H1 (cell line): ENCODE measurements at regions not wholly inside any gene's neighbourhood (a gene's known extent, or its start where the extent isn't known, plus 50 kb on each side); places are given as distances from the start of the nearest gene placed in this dataset.

Source experiments
- CTCF ChIA-PET: fragments of 300-600 bp; sonication (Branson Sonifier 250); formaldehyde crosslinking; loops from one replicate; lab custom pipeline; 2021; ENCODE audit not compliant: partially characterized antibody; lab: Charles Lee
- POLR2A ChIA-PET: fragments of 300-600 bp; sonication (Branson Sonifier 250); formaldehyde crosslinking; loops from one replicate; lab custom pipeline; 2021; ENCODE audit warnings: inconsistent platforms; ENCODE audit not compliant: partially characterized antibody; lab: Charles Lee
- DNase-seq, 2 experiments: peaks; one replicate each; pipeline versions ENCODE4 v3.0.0 to v3.0.0-alpha.2; 2010 to 2022; ENCODE audit warnings: low spot score in 2 of 2, low read depth in 1 of 2, mixed read lengths in 1 of 2
- FAIRE-seq: peaks from 2 replicates; lab custom pipeline; 2011; peaks lifted over from hg19 to GRCh38; lab: Jason Lieb, UNC
- H2AFZ ChIP-seq: 2 replicates; pipeline ENCODE4 v1.8.1; 2012; ENCODE audit warnings: low read length, inconsistent platforms
- H2AK5ac ChIP-seq: 2 replicates; pipeline ENCODE4 v1.6.1; 2013; ENCODE audit warnings: low read depth, low read length
- H2BK120ac ChIP-seq: replicated peaks from 2 replicates; pipeline ENCODE3; 2013; ENCODE audit warnings: low read depth, low read length, inconsistent platforms
- H2BK12ac ChIP-seq: 2 replicates; pipeline ENCODE4 v1.6.1; 2013; ENCODE audit warnings: low read depth, low read length
- H2BK15ac ChIP-seq: 2 replicates; pipeline ENCODE4 v1.6.1; 2013; ENCODE audit warnings: low read length
- H2BK20ac ChIP-seq: 2 replicates; pipeline ENCODE4 v1.6.1; 2013; ENCODE audit warnings: low read length
- H2BK5ac ChIP-seq: 2 replicates; pipeline ENCODE4 v1.6.1; 2013; ENCODE audit warnings: low read depth, low read length
- H3K14ac ChIP-seq: 2 replicates; pipeline ENCODE4 v1.6.1; 2013; ENCODE audit warnings: inconsistent platforms; ENCODE audit not compliant: insufficient read length
- H3K18ac ChIP-seq: 2 replicates; pipeline ENCODE4 v1.6.1; 2013; ENCODE audit warnings: low read length; ENCODE audit errors: extremely low read depth
- H3K23ac ChIP-seq: 2 replicates; pipeline ENCODE4 v1.6.1; 2013; ENCODE audit warnings: inconsistent platforms; ENCODE audit not compliant: insufficient read length
- H3K23me2 ChIP-seq: 2 replicates; pipeline ENCODE4 v1.6.1; 2013; ENCODE audit warnings: low read depth, low read length
- H3K27ac ChIP-seq: 2 replicates; pipeline ENCODE4 v1.6.1; 2011; ENCODE audit warnings: low read depth, low read length, inconsistent platforms
- H3K27me3 ChIP-seq, 4 experiments: replicated peaks in 1 of 4; 1 replicate in 1 of 4; 2 replicates in 3 of 4; pipeline versions ENCODE4 v1.6.1 to v1.8.1; 2011 to 2013; ENCODE audit warnings: low read length in 3 of 4, mild to moderate bottlenecking in 3 of 4, inconsistent platforms in 2 of 4, mixed read lengths in 2 of 4, moderate library complexity in 1 of 4; ENCODE audit not compliant: control insufficient read depth in 3 of 4, insufficient read depth in 3 of 4; ENCODE audit errors: extremely low read depth in 1 of 4
- H3K36me3 ChIP-seq, 4 experiments: 2 replicates each; pipeline versions ENCODE4 v1.6.1 to v1.8.1; 2011 to 2013; ENCODE audit warnings: mild to moderate bottlenecking in 4 of 4, low read length in 3 of 4, moderate library complexity in 2 of 4, control low read depth in 1 of 4, inconsistent platforms in 1 of 4; ENCODE audit not compliant: insufficient read depth in 4 of 4, control insufficient read depth in 2 of 4
- H3K4ac ChIP-seq: replicated peaks from 2 replicates; pipeline ENCODE3; 2013; ENCODE audit warnings: low read length, low read depth, mixed read lengths, inconsistent platforms; ENCODE audit not compliant: insufficient read length
- H3K4me1 ChIP-seq, 4 experiments: replicated peaks in 1 of 4; 1 replicate in 1 of 4; 2 replicates in 3 of 4; pipeline versions ENCODE4 v1.6.1 to v1.8.1; 2011 to 2013; ENCODE audit warnings: low read length in 3 of 4, inconsistent platforms in 2 of 4, mixed read lengths in 1 of 4; ENCODE audit not compliant: insufficient read depth in 4 of 4, control insufficient read depth in 3 of 4
- H3K4me2 ChIP-seq, 2 experiments: 2 replicates each; pipeline versions ENCODE4 v1.6.1 to v1.8.1; 2011 to 2013; ENCODE audit warnings: low read depth in 2 of 2, low read length in 2 of 2, control low read depth in 1 of 2, inconsistent platforms in 1 of 2, mild to moderate bottlenecking in 1 of 2; ENCODE audit not compliant: insufficient read depth in 1 of 2
- H3K4me3 ChIP-seq, 4 experiments: fragments of 200-600, 300-600 bp in 1 of 4; sonication (generic), shearing (Covaris generic), sonication (Bioruptor Twin) in 1 of 4; 2 replicates each; pipeline versions ENCODE4 v1.5.1 to v1.8.1; 2011 to 2016; ENCODE audit warnings: low read length in 4 of 4, low read depth in 3 of 4, control low read depth in 2 of 4, inconsistent platforms in 2 of 4, mild to moderate bottlenecking in 2 of 4, mixed read lengths in 1 of 4, moderate library complexity in 1 of 4; ENCODE audit not compliant: insufficient read depth in 2 of 4; ENCODE audit errors: extremely low read depth in 1 of 4
- H3K56ac ChIP-seq: replicated peaks from 2 replicates; pipeline ENCODE3; 2013; ENCODE audit warnings: low read depth, mild to moderate bottlenecking, mixed read lengths, low read length, inconsistent platforms; ENCODE audit not compliant: insufficient read length
- H3K79me1 ChIP-seq: 2 replicates; pipeline ENCODE4 v1.6.1; 2013; ENCODE audit warnings: low read depth, low read length, control low read depth
- H3K79me2 ChIP-seq, 2 experiments: 2 replicates each; pipeline versions ENCODE4 v1.6.1 to v1.8.1; 2012 to 2013; ENCODE audit warnings: low read length in 2 of 2, mild to moderate bottlenecking in 2 of 2, inconsistent platforms in 1 of 2; ENCODE audit not compliant: insufficient read depth in 2 of 2, control insufficient read depth in 1 of 2
- H3K9ac ChIP-seq, 4 experiments: replicated peaks in 1 of 4; 1 replicate in 1 of 4; 2 replicates in 3 of 4; pipeline versions ENCODE4 v1.6.1 to v1.8.1; 2011 to 2013; ENCODE audit warnings: low read depth in 3 of 4, low read length in 3 of 4, control low read depth in 2 of 4, mild to moderate bottlenecking in 2 of 4, moderate library complexity in 2 of 4, inconsistent platforms in 1 of 4; ENCODE audit errors: extremely low read depth in 1 of 4
- H3K9me3 ChIP-seq, 2 experiments: 2 replicates each; pipeline versions ENCODE4 v1.6.1 to v1.8.1; 2012 to 2013; ENCODE audit warnings: mild to moderate bottlenecking in 2 of 2, moderate library complexity in 2 of 2, control low read depth in 1 of 2, inconsistent platforms in 1 of 2, low read depth in 1 of 2, low read length in 1 of 2, mixed read lengths in 1 of 2; ENCODE audit not compliant: insufficient read depth in 2 of 2
- H4K20me1 ChIP-seq, 2 experiments: replicated peaks in 1 of 2; 2 replicates each; pipeline versions ENCODE3 to v1.8.1; 2011 to 2013; ENCODE audit warnings: inconsistent platforms in 2 of 2, low read length in 2 of 2, mild to moderate bottlenecking in 1 of 2; ENCODE audit not compliant: insufficient read depth in 2 of 2, control insufficient read depth in 1 of 2
- H4K5ac ChIP-seq: 2 replicates; pipeline ENCODE4 v1.6.1; 2013; ENCODE audit warnings: low read length, low read depth, mixed read lengths, inconsistent platforms; ENCODE audit not compliant: insufficient read length
- H4K8ac ChIP-seq: 2 replicates; pipeline ENCODE4 v1.8.0; 2013; ENCODE audit warnings: mild to moderate bottlenecking, moderate library complexity, low read length, inconsistent platforms; ENCODE audit not compliant: insufficient read depth; ENCODE audit errors: extremely low read depth
- H4K91ac ChIP-seq: replicated peaks from 2 replicates; pipeline ENCODE3; 2013; ENCODE audit warnings: low read length, mixed read lengths, inconsistent platforms; ENCODE audit not compliant: insufficient read length
- SAP30 ChIP-seq: fragments of 300-600 bp; sonication (generic); IDR thresholded peaks from 2 replicates; pipeline ENCODE4 v1.7.1; 2012; ENCODE audit warnings: low read length, moderate library complexity, mild to moderate bottlenecking, inconsistent platforms; ENCODE audit not compliant: insufficient read depth, insufficient replicate concordance
- TEAD4 ChIP-seq: IDR thresholded peaks from 2 replicates; pipeline ENCODE4 v1.6.1; 2012; ENCODE audit warnings: low read depth, low read length, inconsistent platforms, mixed read lengths
- WGBS, 2 experiments: shearing (Covaris generic) in 1 of 2; methylation state at CpG; one replicate each; pipeline versions ENCODE4 v1.1.6 to v1.1.7; 2013 to 2015; ENCODE audit warnings: low lambda C conversion rate in 2 of 2, mixed read lengths in 2 of 2, inconsistent platforms in 1 of 2, low coverage in 1 of 2, missing lambda C conversion rate in 1 of 2; ENCODE audit not compliant: insufficient replicate concordance in 2 of 2, insufficient coverage in 1 of 2, insufficient read length in 1 of 2; ENCODE audit errors: extremely low coverage in 1 of 2, missing lambda C conversion rate in 1 of 2; 5-methylcytosine and 5-hydroxymethylcytosine counted together

- 100% methylated on average over 2 of the region's 2 CpGs; no CpG with 5 or more reads in 1 of the 2 experiments for WGBS, 2 experiments
- Histone ChIP-seq H3K9me3 (no peaks in the 10 kb centered on the region), H2BK5ac (no peak overlapping the region), H3K27me3 (no peaks in the 10 kb centered on the region), H2BK15ac (no peak overlapping the region), H3K4me1 (peaks cover 0 to 2% (median 0%) of the 10 kb centered on the region in 4 experiments; a peak in 2 of 7 replicates), H2AFZ (no peak overlapping the region), H3K23me2 (no peaks in the 10 kb centered on the region), H3K14ac (no peak overlapping the region), H2BK120ac (no peak overlapping the region), H3K27ac (no peak overlapping the region), H3K4me3 (no peak overlapping the region), H2BK20ac (no peak overlapping the region), H2BK12ac (no peak overlapping the region), H3K23ac (no peak overlapping the region), H4K91ac (no peak overlapping the region), H2AK5ac (no peak overlapping the region), H3K4me2 (no peak overlapping the region), H4K8ac (no peak overlapping the region), H3K79me1 (no peaks in the 10 kb centered on the region), H3K79me2 (no peaks in the 10 kb centered on the region), H3K56ac (no peak overlapping the region), H4K20me1 (no peaks in the 10 kb centered on the region), H3K18ac (no peak overlapping the region), H3K9ac (no peak overlapping the region), H3K36me3 (no peaks in the 10 kb centered on the region), H3K4ac (no peak overlapping the region), H4K5ac (no peak overlapping the region)
- ChIA-PET CTCF (interaction anchor here (0.6 to 0.9 kb wide), 2 partner anchors 11 to 1144 kb away, joined by 3 to 4 read pairs; no protein-coding TSS in a partner anchor), POLR2A (no interaction called here)
- no peak for DNase-seq
- FAIRE-seq, result no peak
- TF ChIP-seq TEAD4 (no peak), SAP30 (no peak)
Observed at GRCh38 chr10:58887474-58887873, 289.0 kb upstream of the PHYHIPL start.
